NCI-H2081 (cell line): ENCODE measurements at regions not wholly inside any gene's neighbourhood (a gene's known extent, or its start where the extent isn't known, plus 50 kb on each side); places are given as distances from the start of the nearest gene placed in this dataset.
"Not testable (repeated sequence)": the region's sequence is repeated elsewhere in the genome, so short reads cannot be mapped to it uniquely, and the experiment has no call there.

ENCODE experiments used
- DNase-seq, 2 experiments: peaks; one replicate each; lab custom pipeline; 2025; lab: John Stamatoyannopoulos, UW

DNA sequence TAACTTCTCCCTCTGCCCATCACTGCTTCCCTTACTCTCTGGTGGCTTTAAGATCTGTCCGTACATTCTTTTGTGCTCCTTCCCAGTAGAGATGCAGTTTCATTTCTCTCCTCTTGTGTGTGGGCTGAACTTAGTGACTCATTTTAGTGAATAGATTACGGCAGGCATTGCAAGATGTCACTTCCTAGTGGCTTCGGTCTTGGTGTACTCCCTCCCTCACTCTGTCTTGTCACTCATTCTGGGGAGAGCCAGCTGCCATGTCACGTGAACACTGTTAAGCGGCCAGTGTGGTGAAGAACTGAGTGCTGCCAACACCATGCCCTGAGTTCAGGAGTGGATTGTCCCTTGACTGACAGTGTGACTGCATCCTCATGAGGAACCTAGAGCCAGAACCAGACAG, 115.9 kb downstream of the OTOR start:
- DNase-seq, result no peak

DNA sequence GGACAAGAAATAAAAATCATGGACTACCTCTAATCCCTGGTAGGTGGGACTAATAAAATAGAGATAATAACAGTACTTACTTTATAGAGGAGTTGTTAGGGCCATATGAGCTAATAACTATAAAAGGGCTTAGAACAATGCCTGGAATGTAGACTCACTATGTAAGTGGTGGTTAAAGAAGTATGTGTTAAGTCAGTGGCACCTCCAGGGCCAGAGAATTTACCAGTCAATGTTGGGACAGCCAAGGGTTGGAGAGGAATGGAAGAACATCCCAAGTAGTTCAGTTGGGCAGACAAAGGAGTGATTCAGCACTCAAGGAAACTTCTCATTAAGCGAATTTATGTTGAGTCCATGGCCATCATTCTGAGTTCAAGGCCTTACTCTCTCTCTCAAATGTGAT, 116.8 kb downstream of the OTOR start:
- no peak for DNase-seq

DNA sequence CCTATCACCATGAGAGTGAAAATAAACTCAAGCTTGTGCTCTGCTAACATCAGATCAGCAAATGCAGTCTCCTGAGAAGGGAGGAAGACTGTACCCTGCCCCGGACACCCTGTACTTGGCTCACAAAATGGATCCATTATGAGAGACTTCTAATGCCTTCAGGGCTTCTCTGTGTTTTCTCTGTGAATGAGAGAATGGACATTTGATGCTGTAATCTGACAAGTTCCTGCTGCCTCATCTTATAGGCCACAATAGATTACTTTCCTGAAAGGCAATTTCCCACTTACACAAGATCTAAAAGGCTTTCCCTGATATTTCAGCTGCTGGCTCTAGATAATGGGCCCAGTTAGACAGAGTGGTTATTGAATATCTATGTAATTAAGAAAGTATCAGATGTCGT, 117.2 kb downstream of the OTOR start:
- DNase-seq, result peak; percentile 6 to 57

DNA sequence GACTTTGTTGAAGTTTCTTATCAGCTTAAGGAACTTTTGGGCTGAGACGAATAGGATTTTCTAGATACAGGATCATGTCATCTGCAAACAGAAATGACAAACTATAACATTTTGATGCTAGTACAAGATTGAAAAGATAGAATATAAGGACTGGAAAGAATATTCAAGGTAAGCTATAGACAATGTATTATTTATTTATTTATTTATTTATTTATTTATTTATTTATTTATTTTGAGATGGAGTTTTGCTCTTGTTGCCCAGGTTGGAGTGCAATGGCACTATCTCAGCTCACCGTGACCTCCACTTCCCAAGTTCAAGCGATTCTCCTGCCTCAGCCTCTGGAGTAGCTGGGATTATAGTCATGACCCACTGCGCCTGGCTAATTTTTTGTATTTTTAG, 125.0 kb downstream of the OTOR start:
- DNase-seq, result not testable (repeated sequence)

DNA sequence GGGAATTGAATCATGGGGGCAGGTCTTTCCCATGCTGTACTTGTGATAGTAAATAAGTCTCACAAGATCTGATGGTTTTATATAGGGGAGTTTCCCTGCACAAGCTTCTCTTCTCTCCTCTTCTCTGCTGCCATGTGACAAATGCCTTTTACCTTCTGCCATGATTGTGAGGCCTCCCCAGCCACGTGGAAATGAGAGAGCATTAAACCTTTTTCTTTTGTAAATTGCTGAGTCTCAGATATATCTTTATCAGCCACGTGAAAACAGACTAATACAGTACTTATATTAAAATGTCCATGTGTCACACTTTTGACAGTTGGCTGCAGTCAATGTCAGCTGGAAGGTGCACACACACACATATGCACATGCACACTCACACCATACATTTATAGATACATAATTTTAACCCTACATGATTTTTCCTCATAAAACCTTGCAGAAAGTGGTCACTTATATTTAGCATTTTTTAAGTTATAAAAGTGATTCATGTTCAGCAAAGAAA, 128.9 kb downstream of the OTOR start:
- no peak for DNase-seq

- no peak for DNase-seq
These were observed 137.6 kb downstream of the OTOR start for GRCh38 chr20:16885746-16886145.

DNA sequence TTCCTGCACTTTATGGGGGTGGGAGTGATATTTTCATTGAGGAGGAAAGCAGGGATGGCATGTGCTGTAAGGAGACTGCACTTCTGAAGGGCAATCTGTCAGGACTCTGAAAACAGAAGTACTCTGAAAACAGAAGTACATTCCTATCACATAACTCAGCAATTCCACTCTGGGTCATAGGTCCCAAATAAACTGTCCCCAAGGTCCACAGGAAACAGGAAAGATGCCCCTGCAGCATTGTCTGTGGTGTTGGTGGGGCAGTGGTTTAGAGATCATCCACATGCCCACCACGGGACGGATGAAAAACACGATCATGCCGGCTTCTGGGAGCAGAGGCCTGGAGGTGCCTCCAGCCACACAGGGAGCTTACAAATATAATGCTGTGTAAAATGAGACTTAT, 150.3 kb downstream of the OTOR start:
- DNase-seq, result no peak

- DNase-seq, result no peak
These were observed 154.5 kb downstream of the OTOR start for GRCh38 chr20:16902662-16903061.

DNA sequence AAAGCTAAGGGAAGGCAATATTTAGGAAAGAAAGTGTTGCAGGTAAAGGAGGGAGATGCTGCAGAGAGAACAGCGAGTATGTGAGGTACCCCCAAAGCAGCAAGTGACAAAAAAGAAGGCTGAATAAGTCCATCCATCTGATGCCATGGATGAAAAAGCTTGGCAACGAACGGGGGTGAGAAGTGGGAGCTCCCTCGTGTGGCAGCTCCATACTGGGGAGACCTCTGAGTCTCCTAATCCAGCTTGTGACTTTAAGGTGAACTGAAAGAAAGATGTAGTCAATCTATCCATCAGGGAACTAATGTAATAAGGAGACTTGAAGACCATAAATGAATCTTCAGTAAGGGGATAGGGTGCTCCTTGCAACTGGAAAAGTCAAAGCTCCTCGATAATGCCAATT, 156.6 kb downstream of the OTOR start:
- DNase-seq, result no peak

GRCh38 chr20:16914277-16914676, 166.1 kb downstream of the OTOR start:
- no peak for DNase-seq

- no peak for DNase-seq
These were observed 168.0 kb downstream of the OTOR start for GRCh38 chr20:16916165-16916564.

DNA sequence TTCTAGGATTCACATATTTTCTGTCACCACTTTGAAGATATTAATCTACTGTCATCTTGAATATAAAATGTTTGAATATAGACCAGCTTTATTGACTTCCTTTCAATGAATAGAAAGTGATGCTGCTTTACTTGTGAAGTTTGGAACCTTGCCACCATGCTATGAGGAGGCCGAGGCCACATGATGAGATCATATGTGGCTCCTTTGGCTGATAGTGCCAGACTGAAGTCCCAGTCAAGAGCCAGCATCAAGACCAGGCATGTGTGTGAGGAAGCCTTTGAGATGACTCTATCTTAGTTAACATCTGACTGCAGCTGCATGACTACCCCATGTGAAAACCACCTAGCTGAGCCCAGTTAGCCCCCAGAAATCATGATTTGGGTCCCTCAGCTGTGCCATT, 169.5 kb downstream of the OTOR start:
- no peak for DNase-seq

- no peak for DNase-seq
These were observed 170.2 kb downstream of the OTOR start for GRCh38 chr20:16918366-16918765.

- DNase-seq, result no peak
These were observed 171.7 kb downstream of the OTOR start for GRCh38 chr20:16919841-16920240.

GRCh38 chr20:16922834-16923233, 174.7 kb downstream of the OTOR start:
- no peak for DNase-seq

GRCh38 chr20:16926626-16927430, 178.7 kb downstream of the OTOR start:
- no peak for DNase-seq

DNA sequence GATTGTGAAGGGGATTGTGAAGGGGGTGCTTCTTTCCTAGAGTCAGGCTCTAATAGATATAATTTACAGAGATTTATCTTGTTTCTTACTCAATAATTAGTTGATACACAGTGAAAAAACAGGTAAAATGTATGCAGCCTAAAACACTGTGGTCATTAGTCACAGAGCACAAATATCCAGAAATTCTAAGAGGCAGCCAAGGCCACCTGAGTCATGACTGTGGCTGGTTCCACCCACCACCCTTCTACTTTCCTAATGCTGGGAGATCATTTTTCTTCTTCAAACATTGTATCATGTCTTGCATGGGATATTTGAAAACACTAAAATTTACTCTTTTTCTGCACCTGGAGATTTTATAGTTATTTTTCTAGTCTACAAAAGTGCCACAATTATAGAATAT, 181.6 kb downstream of the OTOR start:
- no peak for DNase-seq

DNA sequence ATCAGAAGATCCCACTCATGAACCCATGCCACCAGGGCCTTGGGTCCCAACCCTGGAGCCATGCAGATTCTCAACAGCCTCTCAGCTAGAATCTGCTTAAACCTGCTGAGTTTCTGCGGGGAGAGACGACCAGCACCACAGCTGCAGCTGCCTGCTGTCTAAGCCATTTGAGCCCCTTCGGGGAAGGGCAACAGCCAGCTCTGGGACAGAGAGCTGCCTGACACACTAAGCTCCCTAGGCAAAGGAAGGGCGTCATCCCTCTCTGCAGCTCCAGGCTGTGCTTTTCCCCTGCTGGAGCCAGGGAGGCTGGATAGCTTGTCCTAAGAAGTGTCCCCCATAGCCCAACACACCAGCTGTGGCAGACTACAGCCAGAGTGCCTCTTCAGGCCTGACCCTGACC, 182.5 kb downstream of the OTOR start:
- no peak for DNase-seq

DNA sequence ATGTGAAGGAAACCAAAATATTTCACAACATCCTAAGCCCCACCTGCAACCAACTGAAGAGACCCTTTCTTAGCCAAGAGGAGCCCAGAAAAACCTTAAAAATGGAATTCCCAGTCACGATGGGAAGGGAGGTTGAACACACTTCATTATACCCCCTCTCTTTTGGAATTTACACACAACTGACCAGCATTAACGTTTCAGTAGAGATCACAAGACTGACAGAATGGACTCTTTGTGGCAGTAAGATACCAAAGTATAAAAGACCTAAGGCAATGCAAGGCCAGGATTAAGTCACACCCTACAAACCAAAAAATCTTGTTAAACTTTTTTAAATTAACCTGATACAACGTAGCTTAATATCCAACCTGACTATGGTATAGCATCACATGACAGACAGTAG, 190.9 kb downstream of the OTOR start:
- DNase-seq, result no peak

GRCh38 chr20:16940701-16941100, 192.5 kb downstream of the OTOR start:
- DNase-seq, result no peak

DNA sequence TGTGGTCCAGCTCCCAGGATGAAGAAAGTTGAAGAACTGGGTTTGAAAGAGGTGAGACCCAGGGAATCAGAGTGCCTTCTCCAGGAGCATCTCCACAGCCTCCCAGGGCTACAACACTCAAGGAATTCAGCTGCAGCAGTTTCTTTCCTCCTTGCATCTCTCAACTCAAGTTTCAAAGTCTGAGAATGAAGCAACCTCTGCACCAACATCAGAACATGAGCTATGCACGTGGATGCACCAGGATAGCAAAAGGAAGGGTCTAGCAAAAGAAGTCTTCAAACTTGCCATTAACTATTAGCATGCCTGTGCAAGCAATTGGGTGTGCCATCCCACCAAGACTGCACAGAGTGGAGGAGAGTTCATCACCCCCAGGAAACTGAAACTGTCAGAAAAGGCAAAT, 193.9 kb downstream of the OTOR start:
- no peak for DNase-seq

DNA sequence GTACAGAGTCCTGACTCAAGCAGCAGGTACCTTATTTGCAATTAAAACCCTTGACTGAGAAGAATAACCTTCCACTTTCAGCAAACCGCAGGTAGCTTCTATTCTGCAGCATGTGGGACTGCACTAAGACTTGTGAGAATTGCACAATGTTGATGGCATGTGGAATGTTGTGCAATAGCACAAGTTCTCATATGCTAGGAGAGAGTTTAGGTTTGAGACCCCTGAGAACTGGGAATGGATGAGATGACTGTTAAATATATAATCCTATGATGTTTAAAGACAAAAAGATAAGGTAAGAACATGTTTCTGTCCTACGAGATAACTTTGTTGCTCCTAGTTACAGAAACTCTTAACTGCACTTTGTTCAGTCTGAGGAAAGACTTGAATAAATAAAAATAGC, 194.6 kb downstream of the OTOR start:
- no peak for DNase-seq

GRCh38 chr20:16944745-16945144, 196.6 kb downstream of the OTOR start:
- no peak for DNase-seq

DNA sequence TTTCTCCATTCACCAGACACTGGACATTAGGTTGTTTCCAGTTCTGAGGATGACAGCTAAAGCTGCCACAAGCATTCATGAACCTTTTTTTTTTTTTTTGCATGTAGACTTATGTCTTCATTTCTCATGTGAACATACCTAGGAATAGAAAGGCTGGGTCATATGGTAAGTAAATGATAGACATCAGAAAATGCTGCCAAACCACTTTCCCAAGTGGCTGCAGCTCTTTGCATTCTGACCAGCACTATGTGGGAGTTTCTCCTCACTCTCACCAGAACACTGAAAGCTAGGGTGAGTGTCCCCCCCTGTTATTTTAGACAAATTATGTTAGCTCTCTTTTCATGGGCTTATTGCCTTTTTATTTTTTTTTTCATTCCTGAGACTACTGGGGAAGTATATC, 197.5 kb downstream of the OTOR start:
- no peak for DNase-seq
